GM21447 (cell line): ENCODE measurements at regions not wholly inside any gene's neighbourhood (a gene's known extent, or its start where the extent isn't known, plus 50 kb on each side); places are given as distances from the start of the nearest gene placed in this dataset.

Source experiments
- ATAC-seq: cut with Tn5 transposase; IDR thresholded peaks from one replicate; pipeline ENCODE4 v1.9.1; 2021; ENCODE audit not compliant: unreplicated experiment

DNA sequence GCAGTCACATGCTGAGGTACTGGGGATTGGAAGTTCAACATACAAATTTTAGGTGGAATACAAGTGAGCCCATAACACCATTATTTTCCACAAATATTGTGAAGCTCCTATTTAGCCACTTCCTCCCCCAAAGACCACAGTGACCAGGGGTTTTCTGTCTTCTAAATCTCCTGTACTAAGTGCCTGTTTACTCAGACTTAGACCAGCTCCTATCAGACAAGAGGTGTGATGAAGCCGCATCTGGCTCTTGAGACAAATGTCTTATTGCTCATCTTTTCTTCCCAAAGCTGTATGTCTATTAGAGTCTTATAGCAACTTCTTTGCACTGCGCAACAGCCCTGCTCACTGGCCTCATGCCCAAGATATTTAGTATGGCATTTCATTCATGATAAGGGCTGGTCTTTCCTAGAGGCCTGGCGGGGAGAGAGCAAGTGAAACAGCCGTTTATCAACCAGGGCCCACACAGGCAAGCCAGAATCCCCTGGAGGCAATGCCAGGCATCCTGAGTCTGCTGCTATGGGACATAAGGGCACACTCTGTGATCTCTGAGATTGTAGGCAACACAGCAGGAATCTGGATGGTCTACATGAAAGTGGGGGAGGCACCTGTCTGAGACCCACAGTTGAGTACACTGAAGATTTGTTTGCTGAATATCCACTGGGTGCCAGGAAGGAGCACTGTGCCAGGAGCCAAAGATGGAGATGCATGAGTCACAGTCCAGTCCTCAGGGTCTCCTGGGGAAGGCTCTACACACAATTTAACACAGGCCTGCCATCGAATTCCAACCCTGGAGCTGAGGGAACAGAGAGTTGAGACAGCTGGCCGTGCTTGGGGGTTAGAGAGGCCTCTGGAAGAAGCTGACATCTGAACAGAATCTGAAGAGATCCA lies 78.5 kb upstream of the NCAM1 start:
- no peak for ATAC-seq

- no peak for ATAC-seq
These were observed 77.0 kb upstream of the NCAM1 start for GRCh38 chr11:112884012-112884767.

DNA sequence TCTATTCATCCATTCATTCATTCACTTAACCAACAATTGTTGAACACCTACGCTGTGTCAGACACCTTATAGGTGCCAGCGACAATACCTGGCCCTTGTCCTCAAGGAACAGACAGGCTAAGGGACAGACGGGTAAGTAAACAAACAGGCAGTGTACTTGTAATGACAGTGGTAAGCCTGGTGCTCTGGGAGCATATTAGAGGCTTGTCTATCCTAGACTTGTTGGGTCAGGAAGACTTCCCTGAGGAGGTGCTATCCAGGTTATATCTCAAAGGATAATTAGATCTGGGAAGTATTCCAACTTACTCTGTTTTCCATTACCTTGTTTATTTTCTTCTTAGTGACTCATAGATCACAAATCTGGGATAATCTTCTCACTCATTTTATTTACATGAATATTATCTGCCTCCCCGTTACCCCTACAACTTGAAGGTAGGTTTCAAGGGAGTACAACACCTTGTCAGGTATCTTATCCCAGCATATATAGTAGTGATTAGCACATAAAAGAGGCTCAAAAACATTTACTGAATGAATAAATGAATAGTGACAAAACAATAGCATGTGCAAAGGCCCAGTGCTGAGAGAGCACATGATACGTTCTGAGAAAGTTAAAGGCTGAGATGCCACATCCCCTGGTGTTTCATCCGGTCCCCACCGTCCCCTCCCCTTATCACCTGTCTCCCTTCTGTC lies 75.3 kb upstream of the NCAM1 start:
- no peak for ATAC-seq

- no peak for ATAC-seq
These were observed 74.5 kb upstream of the NCAM1 start for GRCh38 chr11:112886434-112887370.

DNA sequence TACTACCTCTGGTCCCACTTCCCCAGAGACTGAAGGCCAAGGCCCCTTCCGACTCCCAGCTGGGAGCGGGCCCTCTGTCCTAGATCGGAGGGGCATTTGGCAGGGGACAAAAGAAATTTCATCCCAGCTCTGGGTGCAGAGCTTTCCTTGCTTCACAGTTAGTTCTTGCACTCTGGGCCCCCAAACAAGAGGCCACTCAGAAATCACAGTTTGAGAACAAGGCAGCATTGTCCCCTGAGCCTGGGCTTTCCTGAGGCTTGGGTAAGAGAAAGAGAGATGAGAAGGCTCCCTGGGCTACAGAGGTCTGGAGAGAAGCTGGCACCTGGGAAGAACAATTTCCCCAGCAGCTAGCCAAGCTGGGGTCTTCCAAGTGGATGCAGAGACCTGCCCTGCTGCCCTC lies 71.8 kb upstream of the NCAM1 start:
- ATAC-seq: no peak

GRCh38 chr11:112899235-112900006 lies 61.8 kb upstream of the NCAM1 start:
- no peak for ATAC-seq

GRCh38 chr11:112901924-112902323 lies 59.3 kb upstream of the NCAM1 start:
- ATAC-seq: no peak

DNA sequence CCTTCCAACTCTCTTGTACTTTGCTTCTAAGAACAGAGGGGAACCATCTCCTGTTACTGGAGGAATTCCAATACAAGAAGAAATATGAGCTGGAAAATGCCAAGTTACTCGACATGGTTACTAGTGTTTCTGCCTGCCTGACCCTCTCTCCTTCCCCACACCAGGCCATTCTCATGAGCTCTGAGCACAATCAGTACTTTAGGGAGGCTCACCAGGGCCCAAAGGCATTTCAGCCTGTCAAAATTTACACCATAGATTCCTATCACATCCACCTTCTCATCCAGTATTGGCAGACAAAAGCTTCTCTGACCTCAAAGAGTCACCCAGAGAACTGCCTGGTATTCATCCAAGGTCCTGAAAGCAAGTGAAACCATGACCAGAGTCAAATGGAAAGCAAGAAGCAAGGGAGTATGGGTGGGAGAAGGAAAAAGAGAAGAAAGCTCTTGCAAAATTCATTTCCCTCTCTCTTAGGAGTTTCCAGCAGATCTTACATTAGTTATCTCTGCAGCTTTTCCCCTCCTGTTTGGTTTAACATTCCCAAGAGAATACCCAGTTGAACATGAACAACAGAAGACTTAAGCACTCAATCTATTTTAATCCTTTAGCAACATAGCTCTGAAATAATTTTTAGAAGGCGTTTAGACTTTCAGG lies 58.7 kb upstream of the NCAM1 start:
- ATAC-seq: no peak

DNA sequence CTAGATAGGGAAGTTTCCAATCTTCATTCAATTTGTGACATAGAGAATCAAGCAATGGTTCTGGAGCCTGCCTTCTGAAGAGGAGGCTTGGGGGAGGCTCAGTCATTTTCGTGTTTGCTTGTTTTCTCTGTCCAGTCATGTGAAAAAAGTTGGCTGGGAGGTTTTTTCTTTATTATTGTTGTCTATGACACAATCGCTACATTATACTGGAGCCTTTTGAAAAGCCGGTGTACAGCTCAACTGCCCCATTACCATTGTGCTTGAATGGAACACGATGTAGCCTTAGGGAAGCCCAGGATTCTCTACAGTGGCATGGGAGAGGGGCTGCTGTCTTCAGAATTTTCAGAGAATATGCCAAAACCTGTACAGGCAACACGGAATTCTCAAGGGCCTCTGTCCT lies 57.9 kb upstream of the NCAM1 start:
- no peak for ATAC-seq

DNA sequence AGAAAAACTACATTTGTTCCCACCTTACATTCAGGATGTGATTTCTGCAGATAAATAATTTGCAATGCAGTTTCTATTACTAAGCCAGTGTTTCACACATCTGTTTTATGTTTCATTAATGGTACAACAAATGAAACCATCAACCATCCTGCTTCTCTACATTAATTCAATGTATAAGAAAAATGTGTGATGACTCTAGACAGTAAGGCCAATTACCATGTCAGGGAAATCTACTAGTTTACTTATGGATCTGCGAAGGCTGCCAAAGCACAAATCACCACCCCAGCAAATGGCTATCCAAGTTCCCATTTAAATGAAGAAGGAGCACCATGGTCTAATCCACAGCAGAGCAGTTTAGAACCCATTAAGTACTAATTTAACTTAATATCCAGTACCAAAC lies 50.1 kb upstream of the NCAM1 start:
- ATAC-seq: no peak
